MM.1S (cell line): ENCODE measurements at regions not wholly inside any gene's neighbourhood (a gene's known extent, or its start where the extent isn't known, plus 50 kb on each side); places are given as distances from the start of the nearest gene placed in this dataset.

ENCODE experiments used
- EZH2 ChIP-seq: fragments of 300-600 bp; sonication (generic); optimal IDR thresholded peaks from 2 replicates; pipeline ENCODE3; 2017; ENCODE audit warnings: low read depth, mild to moderate bottlenecking, antibody characterized with exemption, low read length, mixed read lengths
- TF ChIP-seq, protein P1 (sequence below): fragments of 300-600 bp; sonication (generic); IDR thresholded peaks from 2 replicates; pipeline ENCODE4 v1.5.1; 2016; ENCODE audit warnings: antibody characterized with exemption, low read length, mixed read lengths

DNA sequence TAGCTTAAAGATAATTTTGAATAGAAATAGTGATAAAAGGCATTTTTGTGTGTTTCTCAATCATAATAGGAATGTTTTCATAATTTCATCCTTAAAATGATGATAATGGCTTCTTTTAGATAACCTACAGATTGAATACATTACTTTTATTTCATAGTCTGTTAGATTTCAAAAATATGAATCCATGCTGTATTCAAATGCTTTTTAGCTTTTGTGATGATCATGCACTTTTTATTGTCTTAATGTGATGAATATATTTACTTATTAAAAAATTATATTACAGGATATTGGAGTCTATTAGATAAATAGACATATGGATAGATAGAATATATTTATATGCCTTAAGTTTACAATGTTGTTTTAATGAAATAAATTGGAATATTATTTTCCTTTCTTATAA is 886.8 kb upstream of the NOVA1 start:
- TF ChIP-seq, protein P1, sequence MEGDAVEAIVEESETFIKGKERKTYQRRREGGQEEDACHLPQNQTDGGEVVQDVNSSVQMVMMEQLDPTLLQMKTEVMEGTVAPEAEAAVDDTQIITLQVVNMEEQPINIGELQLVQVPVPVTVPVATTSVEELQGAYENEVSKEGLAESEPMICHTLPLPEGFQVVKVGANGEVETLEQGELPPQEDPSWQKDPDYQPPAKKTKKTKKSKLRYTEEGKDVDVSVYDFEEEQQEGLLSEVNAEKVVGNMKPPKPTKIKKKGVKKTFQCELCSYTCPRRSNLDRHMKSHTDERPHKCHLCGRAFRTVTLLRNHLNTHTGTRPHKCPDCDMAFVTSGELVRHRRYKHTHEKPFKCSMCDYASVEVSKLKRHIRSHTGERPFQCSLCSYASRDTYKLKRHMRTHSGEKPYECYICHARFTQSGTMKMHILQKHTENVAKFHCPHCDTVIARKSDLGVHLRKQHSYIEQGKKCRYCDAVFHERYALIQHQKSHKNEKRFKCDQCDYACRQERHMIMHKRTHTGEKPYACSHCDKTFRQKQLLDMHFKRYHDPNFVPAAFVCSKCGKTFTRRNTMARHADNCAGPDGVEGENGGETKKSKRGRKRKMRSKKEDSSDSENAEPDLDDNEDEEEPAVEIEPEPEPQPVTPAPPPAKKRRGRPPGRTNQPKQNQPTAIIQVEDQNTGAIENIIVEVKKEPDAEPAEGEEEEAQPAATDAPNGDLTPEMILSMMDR: no peak
- no peak for TF ChIP-seq EZH2
